Hepatocyte (in vitro differentiated cells): ENCODE measurements at regions not wholly inside any gene's neighbourhood (a gene's known extent, or its start where the extent isn't known, plus 50 kb on each side); places are given as distances from the start of the nearest gene placed in this dataset.

Experiments used
- DNase-seq: peaks from one replicate; pipeline ENCODE4 v3.0.0-alpha.2; 2016; ENCODE audit warnings: low spot score
- H2AFZ ChIP-seq: fragments of 200-600 bp; sonication (generic); 2 replicates; pipeline ENCODE4 v1.6.0; 2016; ENCODE audit warnings: antibody characterized with exemption, mild to moderate bottlenecking
- H3K27ac ChIP-seq: fragments of 200-600 bp; sonication (generic); 2 replicates; pipeline ENCODE4 v1.5.1; 2016; ENCODE audit warnings: mild to moderate bottlenecking
- H3K27me3 ChIP-seq: fragments of 200-600 bp; sonication (generic); 2 replicates; pipeline ENCODE4 v1.6.1; 2016
- H3K36me3 ChIP-seq: fragments of 200-600 bp; sonication (generic); replicated peaks from 2 replicates; pipeline ENCODE4 v1.5.1; 2016; ENCODE audit warnings: low read depth; ENCODE audit not compliant: insufficient read depth
- H3K4me1 ChIP-seq: fragments of 200-600 bp; sonication (generic); 2 replicates; pipeline ENCODE4 v1.5.1; 2016; ENCODE audit warnings: mild to moderate bottlenecking, moderate library complexity; ENCODE audit not compliant: insufficient read depth
- H3K4me2 ChIP-seq: fragments of 200-600 bp; sonication (generic); 2 replicates; pipeline ENCODE4 v1.6.0; 2016
- H3K4me3 ChIP-seq: fragments of 200-600 bp; sonication (generic); 2 replicates; pipeline ENCODE4 v1.5.1; 2016; ENCODE audit warnings: mild to moderate bottlenecking
- H3K79me2 ChIP-seq: fragments of 200-600 bp; sonication (generic); 2 replicates; pipeline ENCODE4 v1.6.0; 2017; ENCODE audit warnings: mild to moderate bottlenecking
- H3K9me2 ChIP-seq: fragments of 200-600 bp; sonication (generic); replicated peaks from 2 replicates; pipeline ENCODE4 v1.6.0; 2017; ENCODE audit warnings: mild to moderate bottlenecking; ENCODE audit not compliant: insufficient read depth
- H3K9me3 ChIP-seq: fragments of 200-600 bp; sonication (generic); 2 replicates; pipeline ENCODE4 v1.5.1; 2016; ENCODE audit warnings: low read depth, mild to moderate bottlenecking
- H4K20me1 ChIP-seq: fragments of 200-600 bp; sonication (generic); 2 replicates; pipeline ENCODE4 v1.6.0; 2016; ENCODE audit warnings: mild to moderate bottlenecking; ENCODE audit not compliant: insufficient read depth, poor library complexity, severe bottlenecking
- EZH2 ChIP-seq: fragments of 200-600 bp; sonication (generic); IDR thresholded peaks from 2 replicates; pipeline ENCODE4 v1.6.1; 2016; ENCODE audit warnings: antibody characterized with exemption, mild to moderate bottlenecking, borderline replicate concordance
- EZH2phosphoT487 ChIP-seq: fragments of 200-600 bp; sonication (generic); IDR thresholded peaks from one replicate; pipeline ENCODE4 v1.6.1; 2018; ENCODE audit warnings: antibody characterized with exemption, mild to moderate bottlenecking, low read depth, moderate library complexity; ENCODE audit not compliant: unreplicated experiment, severe bottlenecking
- WGBS: methylation state at CpG from one replicate; pipeline ENCODE4 v1.1.6; 2016; ENCODE audit warnings: low lambda C conversion rate; ENCODE audit errors: missing lambda C conversion rate; 5-methylcytosine and 5-hydroxymethylcytosine counted together
- TF ChIP-seq, protein P1 (sequence below): fragments of 200-600 bp; sonication (generic); IDR thresholded peaks from 2 replicates; pipeline ENCODE4 v1.5.1; 2016; ENCODE audit warnings: antibody characterized with exemption, mild to moderate bottlenecking; ENCODE audit not compliant: poor library complexity

DNA sequence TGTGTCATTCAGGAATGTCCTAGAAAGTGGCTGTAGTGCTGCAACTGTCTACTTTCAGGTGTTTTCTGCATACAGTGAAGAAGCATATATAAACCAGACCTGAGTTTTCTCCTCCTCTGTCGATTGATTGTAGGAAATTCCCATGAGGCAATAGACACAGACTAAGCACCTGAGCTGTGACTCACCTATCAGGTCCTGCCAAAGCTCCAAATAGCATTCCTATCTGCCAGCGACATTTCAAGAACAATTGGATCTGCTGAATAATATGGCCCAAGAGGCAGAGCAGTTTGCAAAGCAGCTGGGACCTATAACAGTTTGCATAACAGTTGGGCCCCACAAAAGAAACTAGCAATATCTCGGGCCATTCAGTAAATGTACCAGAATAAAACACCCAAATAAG, 360.4 kb downstream of the HAO1 start:
- no peaks in the 10 kb centered on the region for H3K9me3 ChIP-seq
- H2AFZ ChIP-seq: no peak overlapping the region
- no peaks in the 10 kb centered on the region for H3K79me2 ChIP-seq
- H3K4me2 ChIP-seq: no peak overlapping the region
- 71% methylated on average over 3 of the region's 3 CpGs for WGBS
- H3K27ac ChIP-seq: no peak overlapping the region
- no peaks in the 10 kb centered on the region for H4K20me1 ChIP-seq
- no peaks in the 10 kb centered on the region for H3K4me1 ChIP-seq
- DNase-seq: no peak
- no peaks in the 10 kb centered on the region for H3K9me2 ChIP-seq
- no peak overlapping the region for H3K4me3 ChIP-seq
- no peaks in the 10 kb centered on the region for H3K27me3 ChIP-seq
- no peaks in the 10 kb centered on the region for H3K36me3 ChIP-seq
- TF ChIP-seq, protein P1, sequence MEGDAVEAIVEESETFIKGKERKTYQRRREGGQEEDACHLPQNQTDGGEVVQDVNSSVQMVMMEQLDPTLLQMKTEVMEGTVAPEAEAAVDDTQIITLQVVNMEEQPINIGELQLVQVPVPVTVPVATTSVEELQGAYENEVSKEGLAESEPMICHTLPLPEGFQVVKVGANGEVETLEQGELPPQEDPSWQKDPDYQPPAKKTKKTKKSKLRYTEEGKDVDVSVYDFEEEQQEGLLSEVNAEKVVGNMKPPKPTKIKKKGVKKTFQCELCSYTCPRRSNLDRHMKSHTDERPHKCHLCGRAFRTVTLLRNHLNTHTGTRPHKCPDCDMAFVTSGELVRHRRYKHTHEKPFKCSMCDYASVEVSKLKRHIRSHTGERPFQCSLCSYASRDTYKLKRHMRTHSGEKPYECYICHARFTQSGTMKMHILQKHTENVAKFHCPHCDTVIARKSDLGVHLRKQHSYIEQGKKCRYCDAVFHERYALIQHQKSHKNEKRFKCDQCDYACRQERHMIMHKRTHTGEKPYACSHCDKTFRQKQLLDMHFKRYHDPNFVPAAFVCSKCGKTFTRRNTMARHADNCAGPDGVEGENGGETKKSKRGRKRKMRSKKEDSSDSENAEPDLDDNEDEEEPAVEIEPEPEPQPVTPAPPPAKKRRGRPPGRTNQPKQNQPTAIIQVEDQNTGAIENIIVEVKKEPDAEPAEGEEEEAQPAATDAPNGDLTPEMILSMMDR: no peak
- no peak for TF ChIP-seq EZH2

DNA sequence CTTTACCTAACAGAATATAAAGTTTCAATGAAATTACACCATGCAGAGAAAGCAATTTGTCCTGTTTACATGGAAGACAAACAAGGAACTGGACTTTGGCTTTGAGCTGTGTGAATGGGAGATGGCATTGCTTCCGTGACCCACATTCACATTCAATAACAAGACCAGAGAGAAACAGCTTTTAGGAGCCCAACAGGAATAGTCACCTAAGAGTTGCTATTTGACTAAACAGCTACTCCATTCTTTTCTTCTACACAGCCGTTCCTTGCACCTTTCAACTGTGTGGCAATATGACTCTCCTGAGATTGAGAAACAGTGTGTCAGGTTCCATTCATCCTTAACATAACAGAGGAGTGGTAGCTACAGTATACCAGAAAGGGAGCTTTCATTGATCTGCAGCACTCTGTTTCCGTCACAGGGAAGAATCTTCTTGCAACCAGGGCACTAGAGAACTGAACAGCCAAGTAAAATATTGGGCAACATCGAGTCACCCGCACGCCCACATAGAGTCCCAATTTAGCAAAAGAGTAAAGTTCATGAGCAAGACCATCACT, 355.1 kb downstream of the HAO1 start:
- H3K36me3 ChIP-seq: no peaks in the 10 kb centered on the region
- no peaks in the 10 kb centered on the region for H3K79me2 ChIP-seq
- H3K9me3 ChIP-seq: no peaks in the 10 kb centered on the region
- DNase-seq: peak; percentile 9
- H3K27me3 ChIP-seq: no peaks in the 10 kb centered on the region
- peak overlapping the region; percentile 16 for H3K4me2 ChIP-seq
- H2AFZ ChIP-seq: no peak overlapping the region
- WGBS: 82% methylated on average over 6 of the region's 6 CpGs
- no peaks in the 10 kb centered on the region for H3K9me2 ChIP-seq
- H4K20me1 ChIP-seq: no peaks in the 10 kb centered on the region
- H3K27ac ChIP-seq: peak overlapping the region; percentile 16
- no peaks in the 10 kb centered on the region for H3K4me1 ChIP-seq
- H3K4me3 ChIP-seq: no peak overlapping the region
- TF ChIP-seq EZH2phosphoT487 (no peak), EZH2 (no peak)
- TF ChIP-seq, protein P1: no peak

DNA sequence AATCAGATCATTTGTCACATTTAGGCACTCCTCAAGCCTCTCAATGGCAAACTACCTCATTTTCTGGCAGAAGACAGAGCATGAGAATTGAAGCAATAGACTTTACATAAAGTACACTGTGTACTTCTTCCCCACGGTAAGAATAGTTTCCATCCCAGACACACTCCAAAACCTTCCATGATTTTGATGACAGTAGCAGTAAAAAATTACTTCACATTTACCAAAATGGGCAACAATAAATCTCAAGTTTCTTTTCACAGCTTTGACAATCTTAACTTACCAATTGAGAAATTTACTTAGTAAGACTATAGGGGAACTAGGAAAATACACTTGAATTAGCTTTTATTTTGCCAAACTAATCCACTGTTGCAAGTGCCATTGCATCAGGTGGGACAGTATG, 353.8 kb downstream of the HAO1 start:
- H4K20me1 ChIP-seq: no peaks in the 10 kb centered on the region
- DNase-seq: no peak
- no peaks in the 10 kb centered on the region for H3K36me3 ChIP-seq
- TF ChIP-seq EZH2phosphoT487 (no peak), EZH2 (no peak)
- TF ChIP-seq, protein P1: no peak
- no peaks in the 10 kb centered on the region for H3K27me3 ChIP-seq
- H3K4me2 ChIP-seq: no peak overlapping the region
- no peaks in the 10 kb centered on the region for H3K4me1 ChIP-seq
- no peak overlapping the region for H3K4me3 ChIP-seq
- H3K9me3 ChIP-seq: no peaks in the 10 kb centered on the region
- H2AFZ ChIP-seq: no peak overlapping the region
- no peaks in the 10 kb centered on the region for H3K79me2 ChIP-seq
- 77% methylated on average over 1 of the region's 1 CpG for WGBS
- no peaks in the 10 kb centered on the region for H3K9me2 ChIP-seq
- no peak overlapping the region for H3K27ac ChIP-seq

DNA sequence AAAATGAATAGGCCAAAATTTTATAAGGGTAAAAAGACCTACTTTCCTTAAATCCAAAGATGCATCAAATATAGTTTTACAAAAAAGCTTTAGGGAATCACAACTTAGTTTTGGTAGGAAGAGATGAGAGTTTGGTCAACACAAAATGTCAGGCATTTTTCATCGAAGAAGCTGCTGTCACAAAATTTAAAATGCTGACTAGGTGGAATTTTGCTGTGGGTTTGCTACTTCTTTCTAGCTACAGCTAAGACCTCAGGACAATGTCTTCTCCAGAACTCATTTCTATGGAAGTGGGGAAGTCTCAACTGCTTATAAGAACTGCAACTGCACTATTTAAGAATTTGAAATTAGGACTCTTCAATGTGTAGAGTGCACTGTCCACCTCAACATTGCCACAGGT, 351.1 kb downstream of the HAO1 start:
- no peaks in the 10 kb centered on the region for H4K20me1 ChIP-seq
- no peaks in the 10 kb centered on the region for H3K27me3 ChIP-seq
- no peak overlapping the region for H2AFZ ChIP-seq
- no peaks in the 10 kb centered on the region for H3K79me2 ChIP-seq
- TF ChIP-seq EZH2phosphoT487: no peak
- TF ChIP-seq EZH2: no peak
- TF ChIP-seq, protein P1: no peak
- no peak overlapping the region for H3K4me3 ChIP-seq
- no peaks in the 10 kb centered on the region for H3K9me3 ChIP-seq
- DNase-seq: no peak
- no peaks in the 10 kb centered on the region for H3K9me2 ChIP-seq
- WGBS: 48% methylated on average over 1 of the region's 1 CpG
- H3K27ac ChIP-seq: no peak overlapping the region
- no peaks in the 10 kb centered on the region for H3K36me3 ChIP-seq
- no peaks in the 10 kb centered on the region for H3K4me1 ChIP-seq
- no peak overlapping the region for H3K4me2 ChIP-seq
